ENCODE measurements at regions not wholly inside any gene's neighbourhood (a gene's known extent, or its start where the extent isn't known, plus 50 kb on each side); places are given as distances from the start of the nearest gene placed in this dataset.
"Not testable (repeated sequence)": the region's sequence is repeated elsewhere in the genome, so short reads cannot be mapped to it uniquely, and the experiment has no call there.

DNA sequence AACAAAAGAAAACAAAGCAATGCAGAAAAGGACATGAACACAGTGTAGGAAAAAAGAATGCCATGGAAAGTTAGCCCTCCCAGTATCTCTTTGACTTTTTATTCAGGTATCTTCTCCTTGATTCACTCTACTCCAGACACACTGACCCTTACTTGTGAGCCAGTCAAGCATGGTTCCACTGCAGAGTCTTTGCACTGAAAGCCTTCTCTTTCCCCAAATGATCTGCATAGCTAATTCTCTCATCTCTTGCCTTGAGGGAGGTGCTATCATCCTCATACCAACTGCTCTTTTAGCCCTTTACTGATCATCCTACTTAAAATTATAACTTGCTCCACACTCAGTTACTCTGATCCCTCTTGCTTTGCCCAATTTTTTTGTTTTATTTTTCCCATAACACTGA lies 101.2 kb upstream of the SLC16A7 start:
- Histone ChIP-seq H3K9me3 (ENCODE audit: low read depth) (no peaks in the 10 kb centered on the region), H3K27me3 (no peaks in the 10 kb centered on the region), H4K20me1 (ENCODE audit: insufficient read depth, poor library complexity, severe bottlenecking) (no peaks in the 10 kb centered on the region), H3K27ac (no peak overlapping the region), H3K36me3 (replicated peaks; ENCODE audit: insufficient read depth, low read depth) (no peaks in the 10 kb centered on the region), H3K4me2 (no peak overlapping the region), H3K79me2 (no peaks in the 10 kb centered on the region), H3K9me2 (replicated peaks; ENCODE audit: insufficient read depth) (no peaks in the 10 kb centered on the region), H3K4me1 (ENCODE audit: insufficient read depth) (no peaks in the 10 kb centered on the region), H3K4me3 (no peak overlapping the region), H2AFZ (no peak overlapping the region)
- TF ChIP-seq, protein P1, sequence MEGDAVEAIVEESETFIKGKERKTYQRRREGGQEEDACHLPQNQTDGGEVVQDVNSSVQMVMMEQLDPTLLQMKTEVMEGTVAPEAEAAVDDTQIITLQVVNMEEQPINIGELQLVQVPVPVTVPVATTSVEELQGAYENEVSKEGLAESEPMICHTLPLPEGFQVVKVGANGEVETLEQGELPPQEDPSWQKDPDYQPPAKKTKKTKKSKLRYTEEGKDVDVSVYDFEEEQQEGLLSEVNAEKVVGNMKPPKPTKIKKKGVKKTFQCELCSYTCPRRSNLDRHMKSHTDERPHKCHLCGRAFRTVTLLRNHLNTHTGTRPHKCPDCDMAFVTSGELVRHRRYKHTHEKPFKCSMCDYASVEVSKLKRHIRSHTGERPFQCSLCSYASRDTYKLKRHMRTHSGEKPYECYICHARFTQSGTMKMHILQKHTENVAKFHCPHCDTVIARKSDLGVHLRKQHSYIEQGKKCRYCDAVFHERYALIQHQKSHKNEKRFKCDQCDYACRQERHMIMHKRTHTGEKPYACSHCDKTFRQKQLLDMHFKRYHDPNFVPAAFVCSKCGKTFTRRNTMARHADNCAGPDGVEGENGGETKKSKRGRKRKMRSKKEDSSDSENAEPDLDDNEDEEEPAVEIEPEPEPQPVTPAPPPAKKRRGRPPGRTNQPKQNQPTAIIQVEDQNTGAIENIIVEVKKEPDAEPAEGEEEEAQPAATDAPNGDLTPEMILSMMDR (IDR thresholded peaks at IDR 0.05; ENCODE audit: poor library complexity): no peak
- TF ChIP-seq EZH2phosphoT487 (IDR thresholded peaks at IDR 0.05; ENCODE audit: low read depth, severe bottlenecking, unreplicated experiment) (no peak), EZH2 (IDR thresholded peaks at IDR 0.05; ENCODE audit: borderline replicate concordance) (no peak)
- DNase-seq (ENCODE audit: low spot score): no peak

DNA sequence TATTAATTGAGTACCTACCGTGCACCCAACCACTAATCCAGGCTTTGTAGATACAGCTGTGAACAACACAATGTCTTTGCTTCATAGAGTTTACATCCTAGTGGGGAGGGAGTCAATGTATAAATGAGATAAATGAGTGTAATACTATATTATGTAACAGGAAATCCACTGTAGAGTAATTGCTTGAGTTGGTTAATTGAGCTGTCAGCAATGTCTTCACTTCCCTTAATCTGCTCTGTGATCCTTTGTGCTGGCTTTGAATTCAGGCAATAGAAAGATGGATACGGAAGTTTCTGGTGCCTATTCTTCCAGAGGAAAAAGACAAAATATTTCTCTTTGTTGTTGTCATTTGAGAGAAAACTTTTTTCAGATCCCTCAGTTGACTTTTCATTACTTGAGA lies 104.0 kb upstream of the SLC16A7 start:
- no peak for DNase-seq (ENCODE audit: low spot score)
- no peaks in the 10 kb centered on the region for H3K4me1 ChIP-seq (ENCODE audit: insufficient read depth)
- H3K27ac ChIP-seq: no peak overlapping the region
- H3K36me3 ChIP-seq (replicated peaks; ENCODE audit: insufficient read depth, low read depth): no peaks in the 10 kb centered on the region
- no peak overlapping the region for H2AFZ ChIP-seq
- no peaks in the 10 kb centered on the region for H3K79me2 ChIP-seq
- no peak overlapping the region for H3K4me2 ChIP-seq
- H3K4me3 ChIP-seq: no peak overlapping the region
- no peaks in the 10 kb centered on the region for H4K20me1 ChIP-seq (ENCODE audit: insufficient read depth, poor library complexity, severe bottlenecking)
- H3K9me2 ChIP-seq (replicated peaks; ENCODE audit: insufficient read depth): no peaks in the 10 kb centered on the region
- no peaks in the 10 kb centered on the region for H3K9me3 ChIP-seq (ENCODE audit: low read depth)
- no peaks in the 10 kb centered on the region for H3K27me3 ChIP-seq
- TF ChIP-seq, protein P1 (IDR thresholded peaks at IDR 0.05; ENCODE audit: poor library complexity): no peak
- TF ChIP-seq EZH2phosphoT487 (IDR thresholded peaks at IDR 0.05; ENCODE audit: low read depth, severe bottlenecking, unreplicated experiment) (no peak), EZH2 (IDR thresholded peaks at IDR 0.05; ENCODE audit: borderline replicate concordance) (no peak)
- 84% methylated on average over 2 of the region's 2 CpGs for WGBS (ENCODE audit: low lambda C conversion rate, missing lambda C conversion rate)

DNA sequence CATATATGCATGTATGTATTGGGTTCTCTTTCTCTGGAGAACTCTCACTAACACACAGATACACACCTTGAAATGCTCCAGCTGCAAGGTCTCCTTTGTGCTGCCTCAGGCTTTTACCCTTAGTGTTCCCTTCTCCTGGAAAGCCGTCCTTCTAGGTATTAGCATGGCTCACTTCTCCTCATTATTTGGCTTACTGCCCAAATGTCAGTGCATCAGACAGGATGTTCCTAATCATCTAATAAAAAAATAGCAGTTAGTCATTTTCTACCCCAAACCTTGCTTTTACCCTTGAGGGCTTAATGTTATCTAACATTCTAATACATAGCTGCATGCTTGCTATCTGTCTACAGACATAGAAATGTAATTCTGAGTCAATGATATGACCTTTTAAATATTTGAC lies 109.0 kb upstream of the SLC16A7 start:
- TF ChIP-seq EZH2 (IDR thresholded peaks at IDR 0.05; ENCODE audit: borderline replicate concordance): no peak
- TF ChIP-seq, protein P1 (IDR thresholded peaks at IDR 0.05; ENCODE audit: poor library complexity): no peak
- TF ChIP-seq EZH2phosphoT487 (IDR thresholded peaks at IDR 0.05; ENCODE audit: low read depth, severe bottlenecking, unreplicated experiment): no peak

GRCh38 chr12:59484575-59484974 lies 111.3 kb upstream of the SLC16A7 start:
- no peaks in the 10 kb centered on the region for H3K9me2 ChIP-seq (replicated peaks; ENCODE audit: insufficient read depth)
- no peak overlapping the region for H3K27ac ChIP-seq
- no peaks in the 10 kb centered on the region for H3K79me2 ChIP-seq
- H3K27me3 ChIP-seq: no peaks in the 10 kb centered on the region
- no peak overlapping the region for H2AFZ ChIP-seq
- H3K4me3 ChIP-seq: no peak overlapping the region
- DNase-seq (ENCODE audit: low spot score): no peak
- H3K9me3 ChIP-seq (ENCODE audit: low read depth): no peaks in the 10 kb centered on the region
- no peaks in the 10 kb centered on the region for H3K4me1 ChIP-seq (ENCODE audit: insufficient read depth)
- H3K4me2 ChIP-seq: no peak overlapping the region
- H3K36me3 ChIP-seq (replicated peaks; ENCODE audit: insufficient read depth, low read depth): no peaks in the 10 kb centered on the region
- H4K20me1 ChIP-seq (ENCODE audit: insufficient read depth, poor library complexity, severe bottlenecking): no peaks in the 10 kb centered on the region
- no peak for TF ChIP-seq EZH2phosphoT487 (IDR thresholded peaks at IDR 0.05; ENCODE audit: low read depth, severe bottlenecking, unreplicated experiment)
- TF ChIP-seq, protein P1 (IDR thresholded peaks at IDR 0.05; ENCODE audit: poor library complexity): no peak
- TF ChIP-seq EZH2 (IDR thresholded peaks at IDR 0.05; ENCODE audit: borderline replicate concordance): no peak

More for the DNA sequence above, 109.0 kb upstream of the SLC16A7 start:
- H2AFZ ChIP-seq: no peak overlapping the region
- no peaks in the 10 kb centered on the region for H3K36me3 ChIP-seq (replicated peaks; ENCODE audit: insufficient read depth, low read depth)
- H3K9me3 ChIP-seq (ENCODE audit: low read depth): no peaks in the 10 kb centered on the region
- 0% methylated on average over 1 of the region's 1 CpG for WGBS (ENCODE audit: low lambda C conversion rate, missing lambda C conversion rate)
- H4K20me1 ChIP-seq (ENCODE audit: insufficient read depth, poor library complexity, severe bottlenecking): no peaks in the 10 kb centered on the region
- no peaks in the 10 kb centered on the region for H3K4me1 ChIP-seq (ENCODE audit: insufficient read depth)
- H3K4me3 ChIP-seq: no peak overlapping the region
- no peaks in the 10 kb centered on the region for H3K9me2 ChIP-seq (replicated peaks; ENCODE audit: insufficient read depth)
- no peak overlapping the region for H3K27ac ChIP-seq
- H3K79me2 ChIP-seq: no peaks in the 10 kb centered on the region
- DNase-seq (ENCODE audit: low spot score): no peak
- no peak overlapping the region for H3K4me2 ChIP-seq
- no peaks in the 10 kb centered on the region for H3K27me3 ChIP-seq

- not testable (repeated sequence) for H2AFZ ChIP-seq; H3K4me3 ChIP-seq; H3K27ac ChIP-seq; H3K9me3 ChIP-seq (ENCODE audit: low read depth); H3K9me2 ChIP-seq (replicated peaks; ENCODE audit: insufficient read depth); H3K27me3 ChIP-seq; H3K4me2 ChIP-seq; H3K36me3 ChIP-seq (replicated peaks; ENCODE audit: insufficient read depth, low read depth); H3K4me1 ChIP-seq (ENCODE audit: insufficient read depth); H4K20me1 ChIP-seq (ENCODE audit: insufficient read depth, poor library complexity, severe bottlenecking); H3K79me2 ChIP-seq; DNase-seq (ENCODE audit: low spot score)
Observed at GRCh38 chr12:59474236-59474635, 121.6 kb upstream of the SLC16A7 start.

Data from hepatocyte (in vitro differentiated cells).